GM18502 (cell line): ENCODE measurements at regions not wholly inside any gene's neighbourhood (a gene's known extent, or its start where the extent isn't known, plus 50 kb on each side); places are given as distances from the start of the nearest gene placed in this dataset.
A peak's percentile ranks its signal among the peaks of the same experiment; 100 is the strongest.

ENCODE experiments used
- ATAC-seq: cut with Tn5 transposase; IDR thresholded peaks from one replicate; pipeline ENCODE4 v1.9.1; 2021; ENCODE audit warnings: mild to moderate bottlenecking; ENCODE audit not compliant: unreplicated experiment, poor library complexity

GRCh38 chr1:184141361-184141880 lies 89.9 kb downstream of the TSEN15 start:
- no peak for ATAC-seq

DNA sequence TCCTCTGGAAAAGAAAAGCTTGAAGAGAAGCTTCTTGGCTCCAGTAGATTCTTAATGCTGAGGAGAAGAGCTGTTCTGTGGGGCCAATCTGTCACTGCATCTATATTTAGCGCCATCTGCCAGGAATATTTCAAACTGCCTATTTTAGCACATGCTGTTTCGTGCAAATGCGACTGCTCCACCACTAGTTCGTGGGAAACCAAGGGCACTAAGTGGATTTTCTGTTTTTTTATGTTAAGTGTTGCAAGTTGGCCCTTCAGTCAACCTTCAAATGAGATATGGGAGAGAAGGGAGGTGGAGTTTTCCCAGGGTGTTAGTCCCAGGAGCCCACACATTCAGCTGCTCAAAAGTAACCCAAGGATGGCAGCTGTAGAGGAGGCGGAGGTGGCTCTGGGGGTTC lies 91.9 kb downstream of the TSEN15 start:
- ATAC-seq = no peak

- no peak for ATAC-seq
Observed at GRCh38 chr1:184145083-184145482, 93.6 kb downstream of the TSEN15 start.

DNA sequence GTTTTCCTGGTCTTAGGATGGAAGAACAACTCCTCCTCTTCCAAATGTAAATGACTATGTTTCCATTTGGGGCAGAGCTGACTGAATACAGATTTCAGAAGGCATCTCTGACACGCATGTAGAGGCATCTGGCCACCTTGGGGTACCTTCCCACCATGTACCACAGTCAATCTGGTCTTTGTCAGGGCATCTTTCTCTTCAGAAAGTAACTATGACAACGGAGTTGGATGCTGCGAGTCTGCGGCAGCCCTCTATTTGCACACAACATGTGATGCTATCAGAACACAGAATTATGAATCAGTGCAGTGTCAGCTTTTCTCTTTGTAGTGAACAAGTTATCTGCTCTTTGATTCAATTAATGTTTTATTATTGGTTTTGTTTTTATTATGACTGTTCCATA lies 94.7 kb downstream of the TSEN15 start:
- no peak for ATAC-seq

DNA sequence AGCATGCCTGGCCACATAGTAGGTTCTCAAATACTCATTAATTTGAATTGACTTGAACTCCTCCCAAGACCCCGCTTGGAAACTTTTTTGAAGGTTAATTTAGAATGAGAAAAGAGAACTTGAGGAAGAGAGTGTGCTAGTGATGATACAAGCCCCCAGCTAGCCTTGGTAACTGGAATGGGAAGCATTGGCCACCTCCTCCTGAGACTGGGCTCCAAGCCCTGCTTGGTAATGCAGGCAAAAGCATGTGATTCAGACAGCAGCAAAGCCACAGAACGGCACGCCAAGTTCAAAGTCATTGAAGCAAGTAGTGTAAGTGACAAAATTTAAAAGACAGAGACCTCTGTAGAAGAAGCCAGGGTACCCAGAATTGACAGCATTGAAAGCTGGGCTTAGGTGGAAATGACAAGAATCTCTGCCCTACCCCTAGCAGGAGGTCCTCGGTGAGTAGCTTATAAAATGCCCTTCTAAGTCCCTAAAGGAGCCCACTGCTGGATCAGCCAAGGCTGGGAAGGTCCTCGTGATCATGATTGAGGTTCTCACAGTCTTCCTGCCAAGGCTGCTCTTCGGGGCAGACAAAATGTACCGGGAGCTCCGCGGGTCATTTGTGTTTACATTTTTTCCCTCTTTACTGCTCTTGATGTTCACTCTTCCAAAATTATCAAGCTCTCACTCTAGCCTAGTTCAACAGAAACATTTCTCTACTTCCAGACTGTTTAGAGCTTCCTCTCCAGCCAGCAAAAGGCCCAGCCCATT lies 99.4 kb downstream of the TSEN15 start:
- ATAC-seq = no peak

DNA sequence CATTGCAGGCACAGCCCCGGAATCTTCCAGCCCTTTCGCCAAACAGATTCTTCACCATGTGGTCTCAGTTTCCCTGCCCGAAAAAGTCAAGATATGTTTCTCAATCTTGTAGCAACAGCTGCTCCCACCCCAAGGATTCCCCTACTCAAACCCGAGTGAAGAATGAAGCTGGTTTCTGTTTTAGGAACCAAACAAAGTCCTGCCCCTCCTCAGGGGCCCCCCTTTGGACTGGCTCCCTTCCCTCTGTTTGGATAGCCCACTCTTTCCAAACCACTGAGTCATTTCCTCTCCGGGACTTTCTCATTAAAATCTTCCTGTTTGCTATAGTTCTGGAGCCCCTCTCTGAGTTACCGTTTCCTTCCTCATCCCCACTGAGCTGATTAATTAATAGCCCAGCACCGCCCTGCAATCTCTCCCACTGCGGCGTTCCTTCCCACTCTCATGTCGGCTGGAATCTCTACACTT lies 100.9 kb downstream of the TSEN15 start:
- ATAC-seq = no peak

- no peak for ATAC-seq
Observed at GRCh38 chr1:184152974-184153373, 101.4 kb downstream of the TSEN15 start.

- no peak for ATAC-seq
Observed at GRCh38 chr1:184153731-184154130, 102.2 kb downstream of the TSEN15 start.

- ATAC-seq = no peak
Observed at GRCh38 chr1:184156521-184157393, 105.2 kb downstream of the TSEN15 start.

DNA sequence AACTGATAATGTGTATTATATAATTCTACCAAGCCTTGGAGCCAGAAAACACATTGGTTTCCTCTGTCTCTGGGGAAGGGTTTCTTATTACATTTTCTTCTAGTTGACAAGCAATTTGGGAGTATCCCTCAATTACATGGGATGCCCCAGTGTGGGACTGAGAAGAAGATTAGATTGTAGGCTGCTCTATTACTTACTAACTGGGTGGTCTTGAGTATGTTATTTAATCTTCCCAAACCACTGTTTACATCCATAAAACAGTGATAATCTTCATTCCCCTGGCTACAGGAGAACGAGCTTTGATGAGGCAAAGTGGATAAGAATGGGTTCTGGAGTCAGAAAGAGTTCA lies 105.8 kb downstream of the TSEN15 start:
- no peak for ATAC-seq

GRCh38 chr1:184158896-184159681 lies 107.6 kb downstream of the TSEN15 start:
- ATAC-seq = no peak

DNA sequence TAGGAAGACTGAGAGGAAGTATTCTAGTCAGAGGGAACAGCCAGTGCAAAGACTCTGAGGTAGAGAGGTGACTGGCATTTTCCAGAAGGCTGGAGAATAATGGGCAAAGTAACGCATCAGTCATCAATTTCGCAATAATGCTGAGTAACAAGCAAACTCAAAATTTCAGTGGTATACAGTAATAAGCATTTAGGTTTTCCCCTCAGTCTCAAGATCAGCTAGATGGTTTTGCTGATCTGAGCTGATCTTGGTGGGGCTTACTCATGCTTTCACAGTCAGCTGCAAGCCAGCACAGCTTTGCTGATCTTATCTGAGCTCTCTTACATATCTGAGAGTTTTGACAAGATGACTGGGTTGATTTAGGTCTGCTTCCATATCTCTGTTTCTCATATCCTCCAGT lies 108.7 kb downstream of the TSEN15 start:
- ATAC-seq = peak; percentile 63

DNA sequence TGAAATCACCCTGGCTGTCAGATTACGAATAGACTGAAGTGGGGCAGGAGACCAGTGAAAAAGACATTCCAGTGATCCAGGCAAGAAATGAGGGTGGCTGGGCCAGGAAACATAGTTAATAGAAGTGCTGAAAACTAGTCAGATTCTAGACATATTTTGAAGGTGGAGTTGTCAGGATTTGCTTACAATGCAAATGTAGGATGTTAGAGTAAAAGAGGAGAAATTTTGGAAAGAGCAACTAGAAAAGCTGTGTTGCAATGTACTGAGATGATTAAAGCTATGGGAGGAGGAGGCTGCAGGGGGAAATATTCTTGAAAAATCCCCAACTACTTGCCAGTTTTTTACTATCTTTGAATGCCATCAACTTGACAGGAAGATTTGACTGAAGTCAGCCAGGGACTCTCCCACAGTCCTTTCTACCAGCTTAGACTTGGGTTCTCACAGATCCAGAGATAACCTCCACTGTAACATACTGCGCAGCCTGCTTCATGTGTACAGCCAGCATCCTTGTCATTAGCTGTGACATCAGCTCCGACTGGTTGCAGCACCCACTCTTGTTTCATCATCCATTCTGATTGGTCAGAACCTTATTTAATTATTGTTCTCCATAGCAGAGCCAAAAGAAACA lies 109.7 kb downstream of the TSEN15 start:
- no peak for ATAC-seq

GRCh38 chr1:184162281-184162680 lies 110.8 kb downstream of the TSEN15 start:
- ATAC-seq = no peak

GRCh38 chr1:184163674-184164465 lies 112.3 kb downstream of the TSEN15 start:
- ATAC-seq = peak; percentile 80

DNA sequence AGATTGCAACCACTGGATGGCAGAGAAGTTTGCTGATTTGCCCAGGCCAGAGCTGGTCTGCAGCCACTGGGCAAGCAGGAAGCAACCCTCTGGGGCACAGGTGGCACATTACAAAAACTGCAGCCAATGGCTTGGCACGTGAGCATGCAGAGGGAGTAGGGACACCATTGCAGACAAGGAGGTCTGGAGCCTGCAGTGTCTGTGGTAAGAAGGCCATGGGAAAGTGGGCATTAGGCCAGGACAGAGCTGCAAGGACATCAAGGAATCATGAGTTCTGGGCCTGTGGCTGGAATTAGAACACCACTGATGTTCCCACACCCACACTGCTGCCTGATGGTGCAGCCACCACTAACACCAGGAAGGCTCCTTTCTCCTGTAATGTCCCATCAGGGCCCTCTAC lies 113.0 kb downstream of the TSEN15 start:
- ATAC-seq = no peak

DNA sequence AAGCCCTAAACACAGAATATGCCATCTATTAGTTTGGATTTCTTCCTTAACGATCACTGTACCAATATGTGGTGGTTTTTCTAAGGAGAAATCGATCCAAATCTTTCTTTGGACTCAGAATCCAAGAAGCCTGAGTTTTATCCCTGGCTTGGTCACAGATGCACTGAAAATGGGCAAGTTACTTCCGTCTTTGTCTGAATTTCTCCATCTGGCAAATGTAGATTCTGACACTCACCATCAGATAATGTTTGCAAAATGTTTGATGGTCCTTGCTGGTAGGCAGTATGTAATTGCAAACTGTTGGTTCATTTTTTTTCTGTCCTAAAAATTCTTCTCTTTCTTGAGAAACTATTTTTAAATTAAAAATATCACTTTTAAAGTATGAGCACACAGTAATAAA lies 115.0 kb downstream of the TSEN15 start:
- ATAC-seq = no peak

- ATAC-seq = no peak
Observed at GRCh38 chr1:184167352-184167751, 115.8 kb downstream of the TSEN15 start.

DNA sequence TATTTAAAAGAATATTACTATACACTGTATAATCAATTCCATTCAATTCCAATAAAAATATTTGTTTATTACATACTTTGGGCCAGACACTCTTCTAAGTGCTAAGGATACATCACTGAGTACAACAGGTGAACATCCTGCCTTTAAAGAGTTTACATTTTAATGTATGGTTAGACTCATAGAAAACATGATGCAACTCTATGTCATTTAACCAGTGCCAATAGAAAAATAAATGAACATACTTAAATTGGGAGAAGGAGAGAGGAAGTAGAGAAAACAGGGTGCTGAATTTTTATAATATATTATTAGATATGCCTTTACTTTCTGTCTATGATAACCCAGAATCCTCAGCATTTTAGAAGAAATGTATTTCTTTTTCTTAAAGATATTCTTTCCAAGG lies 119.2 kb downstream of the TSEN15 start:
- no peak for ATAC-seq
